HG03097 (cell line): ENCODE measurements at regions not wholly inside any gene's neighbourhood (a gene's known extent, or its start where the extent isn't known, plus 50 kb on each side); places are given as distances from the start of the nearest gene placed in this dataset.
"Not testable (repeated sequence)": the region's sequence is repeated elsewhere in the genome, so short reads cannot be mapped to it uniquely, and the experiment has no call there.

Experiments used
- ATAC-seq: cut with Tn5 transposase; IDR thresholded peaks from one replicate; pipeline ENCODE4 v1.9.1; 2021; ENCODE audit not compliant: unreplicated experiment, low FRiP score

- no peak for ATAC-seq
Measured at GRCh38 chr5:42235241-42235640, 188.0 kb upstream of the GHR start.

GRCh38 chr5:42235837-42236236 lies 187.4 kb upstream of the GHR start:
- no peak for ATAC-seq

DNA sequence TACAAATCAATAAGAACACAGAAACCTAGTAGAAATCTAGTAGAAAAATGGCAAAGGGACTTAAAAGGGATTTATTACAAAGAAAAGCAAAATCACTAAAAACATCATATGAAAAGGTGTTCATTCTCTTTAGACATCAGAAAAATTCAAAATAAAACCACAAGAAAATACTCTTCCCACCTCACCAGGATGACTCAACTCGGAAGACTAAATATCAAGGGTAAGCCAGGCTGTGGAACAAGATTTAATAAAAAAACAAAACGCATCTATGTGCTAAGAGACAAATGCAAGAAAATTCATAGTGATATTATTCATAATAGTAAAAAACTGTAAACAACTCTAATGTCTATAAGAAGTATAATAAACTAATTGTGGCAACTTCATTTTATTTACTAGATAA lies 181.6 kb upstream of the GHR start:
- no peak for ATAC-seq

DNA sequence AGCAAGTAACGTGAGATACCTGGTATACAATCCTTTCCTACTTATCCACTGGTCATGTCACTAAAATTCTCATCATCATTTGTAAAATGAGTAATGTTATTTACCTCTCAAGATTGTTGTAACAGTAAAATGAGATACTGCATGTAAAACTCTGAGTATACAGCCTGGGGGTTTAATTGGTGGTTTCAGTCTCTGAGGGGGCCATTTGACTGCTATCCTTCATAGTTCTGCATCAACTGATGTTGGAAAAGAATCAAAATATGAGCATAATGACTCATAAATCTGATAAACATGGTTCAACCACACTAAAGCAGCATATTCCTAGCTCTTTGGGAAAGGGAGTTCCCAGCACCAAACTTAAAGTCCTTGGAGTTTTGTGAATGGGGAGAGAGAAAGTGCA lies 181.0 kb upstream of the GHR start:
- no peak for ATAC-seq

DNA sequence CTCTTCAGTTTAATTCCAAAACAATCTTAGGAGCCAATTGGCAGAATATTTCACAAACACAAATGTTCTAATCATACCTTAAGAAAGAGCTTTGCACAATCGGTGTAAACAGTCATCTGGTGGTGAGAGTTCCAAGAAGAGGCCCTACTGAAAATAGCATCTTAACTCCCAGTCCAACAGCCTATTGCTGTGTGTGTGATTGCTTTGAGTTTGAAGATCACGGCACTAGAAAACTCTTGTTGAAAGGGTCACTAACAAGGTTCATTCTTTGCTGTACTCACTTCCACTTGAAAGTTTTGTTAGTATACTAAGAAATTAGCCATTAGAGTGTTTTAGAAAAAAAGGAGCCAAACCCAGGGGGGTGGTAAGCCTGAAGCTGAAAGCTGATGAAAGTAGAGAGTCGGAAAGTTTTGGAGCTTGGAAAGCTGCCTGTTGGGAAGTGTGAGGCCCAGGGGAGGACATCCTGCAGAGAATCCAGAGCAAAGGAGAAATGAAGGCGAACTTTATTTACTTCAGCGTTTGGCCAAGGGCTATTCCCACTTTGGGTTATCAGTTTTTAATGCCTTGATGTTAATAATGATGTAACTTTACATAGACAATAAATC lies 180.3 kb upstream of the GHR start:
- no peak for ATAC-seq

- ATAC-seq = no peak
Measured at GRCh38 chr5:42252306-42252705, 170.9 kb upstream of the GHR start.

- ATAC-seq = not testable (repeated sequence)
Measured at GRCh38 chr5:42259914-42260313, 163.3 kb upstream of the GHR start.

DNA sequence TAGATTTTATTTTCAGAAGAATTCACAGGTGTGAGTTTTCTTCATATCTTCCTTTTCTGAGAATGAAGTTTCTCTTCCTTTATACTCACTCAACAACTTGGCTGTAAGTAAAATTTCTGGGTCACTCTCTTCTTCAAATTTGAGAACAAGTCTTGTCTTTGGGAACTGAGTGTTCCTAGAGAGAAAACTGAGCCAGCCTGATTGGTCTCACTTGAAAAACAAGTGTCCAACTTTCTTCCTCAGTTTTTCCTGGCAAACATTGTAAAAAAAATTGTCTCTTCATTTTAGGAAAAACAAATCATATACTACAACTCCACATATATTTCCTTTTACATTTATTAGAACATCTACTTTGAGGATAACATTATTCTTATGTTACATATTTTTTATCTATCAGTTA lies 156.1 kb upstream of the GHR start:
- no peak for ATAC-seq

- ATAC-seq = not testable (repeated sequence)
Measured at GRCh38 chr5:42268170-42268569, 155.1 kb upstream of the GHR start.

GRCh38 chr5:42268630-42269029 lies 154.6 kb upstream of the GHR start:
- no peak for ATAC-seq

- no peak for ATAC-seq
Measured at GRCh38 chr5:42270771-42271170, 152.5 kb upstream of the GHR start.

DNA sequence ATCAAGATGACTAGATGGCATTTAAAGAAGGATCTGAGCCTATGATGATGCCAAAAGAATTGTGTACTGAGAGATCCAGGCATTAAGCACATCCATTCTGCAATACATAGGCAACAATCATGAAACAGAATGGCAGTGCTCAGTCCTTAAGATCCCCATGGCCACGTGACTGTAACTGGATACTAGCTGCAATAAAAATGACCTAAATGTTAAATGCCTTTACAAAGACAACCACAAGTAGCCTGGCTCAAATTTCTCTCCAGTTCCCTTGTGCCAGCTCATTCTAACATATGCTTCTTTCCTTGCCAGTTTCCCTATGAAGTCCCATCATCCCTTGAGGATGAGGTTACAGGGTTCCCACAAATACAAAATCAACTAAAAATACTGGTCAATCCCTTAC lies 148.3 kb upstream of the GHR start:
- no peak for ATAC-seq

DNA sequence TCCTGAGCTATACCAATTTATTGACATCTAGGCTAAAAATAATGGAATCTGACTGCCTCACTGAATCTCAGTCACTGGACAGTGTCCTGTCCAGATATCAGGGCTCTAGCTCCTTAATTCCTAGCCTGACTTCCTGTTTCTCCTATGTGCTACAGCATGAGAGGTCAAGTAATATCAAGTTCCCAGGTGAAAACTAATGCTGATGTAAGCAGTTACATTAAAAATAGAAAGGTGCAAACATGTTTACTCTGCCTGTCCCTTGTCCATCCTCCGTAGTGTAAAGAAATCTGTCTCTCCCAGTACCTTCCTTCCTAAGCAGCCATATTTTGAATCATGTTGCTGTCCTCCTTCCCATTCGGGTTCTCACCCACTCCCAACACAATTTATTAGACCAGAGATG lies 145.9 kb upstream of the GHR start:
- ATAC-seq = no peak

DNA sequence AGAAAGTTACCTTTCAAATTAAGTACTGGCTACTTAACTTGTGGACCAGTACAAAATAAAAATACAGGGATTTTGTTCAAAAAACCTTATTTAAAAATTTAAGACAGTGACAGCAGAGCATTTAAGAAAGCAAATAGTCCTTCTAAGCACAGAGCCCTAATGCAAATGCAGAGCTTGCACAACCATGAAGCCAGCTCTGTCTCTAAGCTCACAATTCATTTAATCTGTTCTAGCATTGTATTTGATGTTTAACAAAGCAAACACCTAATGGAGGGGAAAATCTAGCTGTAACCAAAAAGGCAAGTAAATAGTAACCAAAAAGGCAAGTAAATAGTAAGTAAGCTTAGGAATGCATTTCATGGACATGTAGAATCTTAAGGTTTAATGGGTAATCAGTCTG lies 138.7 kb upstream of the GHR start:
- ATAC-seq = no peak

- no peak for ATAC-seq
Measured at GRCh38 chr5:42285230-42285629, 138.0 kb upstream of the GHR start.

- ATAC-seq = no peak
Measured at GRCh38 chr5:42300496-42300895, 122.7 kb upstream of the GHR start.

GRCh38 chr5:42301349-42301748 lies 121.9 kb upstream of the GHR start:
- ATAC-seq = no peak

GRCh38 chr5:42302186-42302585 lies 121.1 kb upstream of the GHR start:
- no peak for ATAC-seq

DNA sequence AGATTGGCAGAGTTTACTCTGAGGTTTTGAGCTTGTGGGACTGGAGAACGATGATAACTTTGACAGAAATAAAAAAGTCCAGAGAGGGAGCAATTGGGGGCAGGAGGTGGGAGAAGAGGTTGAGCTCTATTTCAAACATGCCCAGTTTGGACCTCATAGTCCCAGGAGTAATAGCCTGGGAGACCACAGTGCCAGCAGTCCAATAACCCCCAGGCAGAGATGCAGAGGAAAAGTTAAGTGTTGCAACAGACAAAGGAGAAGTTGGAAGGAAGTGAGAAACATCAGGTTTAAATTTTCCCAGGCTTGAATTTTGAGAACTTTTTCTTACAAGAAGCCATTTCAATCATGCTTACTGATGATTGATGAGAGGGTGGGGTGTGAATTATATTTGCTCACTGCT lies 117.0 kb upstream of the GHR start:
- ATAC-seq = no peak

- no peak for ATAC-seq
Measured at GRCh38 chr5:42309865-42310264, 113.4 kb upstream of the GHR start.

DNA sequence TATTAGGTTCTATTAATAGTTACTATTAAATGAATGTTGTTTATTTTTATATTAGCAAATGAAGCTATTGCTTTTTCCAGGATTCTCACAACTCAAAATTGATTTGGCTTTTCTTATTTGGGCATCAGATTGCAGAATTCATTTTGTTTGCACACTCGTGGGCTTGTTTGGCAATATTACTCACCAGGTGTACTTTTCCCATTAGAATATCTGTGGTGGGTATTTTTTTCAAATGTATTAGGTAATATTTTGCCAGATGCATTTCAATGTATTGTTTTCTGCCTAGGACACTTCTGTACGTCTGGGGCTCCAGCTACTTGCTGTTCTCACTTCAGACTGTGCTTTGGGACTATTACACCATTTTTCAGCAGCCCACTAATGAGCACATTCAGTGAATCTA lies 108.0 kb upstream of the GHR start:
- no peak for ATAC-seq

DNA sequence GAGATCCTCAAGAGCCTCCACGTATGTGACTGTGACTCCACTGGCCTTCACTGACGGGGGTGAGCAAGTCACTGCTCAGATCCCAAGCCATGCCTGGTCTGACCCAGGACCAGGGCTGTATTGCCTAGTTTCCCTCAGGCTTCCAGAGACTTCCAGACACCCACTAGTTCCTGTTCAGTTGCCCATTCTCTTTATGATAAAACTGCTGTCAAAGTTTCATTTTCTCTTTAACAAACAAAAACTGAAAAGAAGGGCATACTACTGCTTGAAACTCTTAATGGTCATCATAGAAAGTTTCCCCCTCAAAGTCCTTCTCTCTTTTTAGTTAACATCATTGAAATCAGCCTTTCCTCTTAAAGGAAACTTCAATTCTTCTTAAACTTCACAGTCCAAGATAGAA lies 105.7 kb upstream of the GHR start:
- ATAC-seq = no peak

DNA sequence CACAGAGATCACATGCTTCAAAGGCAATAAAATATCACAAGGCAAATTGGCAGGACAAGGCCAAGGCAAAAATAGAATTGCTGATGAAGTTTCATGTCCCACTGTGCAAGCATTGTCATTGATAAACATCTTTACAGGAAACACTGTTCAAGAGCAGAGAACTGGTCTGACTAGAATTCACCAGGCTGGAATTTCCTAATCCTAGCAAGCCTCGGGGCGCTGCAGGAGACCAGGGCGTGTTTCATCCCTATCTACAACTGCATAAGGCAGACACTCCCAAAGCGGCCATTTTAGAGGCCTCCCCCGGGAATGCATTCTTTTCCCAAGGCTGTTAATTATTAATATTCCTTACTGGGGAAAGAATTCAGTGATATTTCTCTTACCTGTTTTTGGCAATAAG lies 103.7 kb upstream of the GHR start:
- ATAC-seq = not testable (repeated sequence)
